GM23338 (cell line): ENCODE measurements at regions not wholly inside any gene's neighbourhood (a gene's known extent, or its start where the extent isn't known, plus 50 kb on each side); places are given as distances from the start of the nearest gene placed in this dataset.

Experiments
- ATAC-seq: fragments of 200-7000 bp; cut with Tn5 transposase; 3 replicates; pipeline ENCODE4 v1.9.1; 2020
- DNase-seq: peaks from one replicate; pipeline ENCODE4 v3.0.0-alpha.2; 2015; ENCODE audit warnings: low spot score
- H2AFZ ChIP-seq: fragments of 200-600 bp; sonication (generic); 2 replicates; pipeline ENCODE4 v1.8.0; 2016; ENCODE audit warnings: antibody characterized with exemption, mild to moderate bottlenecking, moderate library complexity
- H3F3A ChIP-seq: fragments of 200-600 bp; sonication (generic); replicated peaks from 2 replicates; pipeline ENCODE4 v1.8.0; 2017; ENCODE audit warnings: antibody characterized with exemption, mixed run types, low read depth
- H3K27ac ChIP-seq: fragments of 200-600 bp; sonication (generic); 2 replicates; pipeline ENCODE4 v1.6.1; 2016; ENCODE audit warnings: low read depth
- H3K27me3 ChIP-seq: fragments of 200-600 bp; sonication (generic); 2 replicates; pipeline ENCODE4 v1.8.0; 2016; ENCODE audit warnings: mild to moderate bottlenecking, mixed run types, moderate library complexity; ENCODE audit not compliant: insufficient read depth
- H3K36me3 ChIP-seq: fragments of 200-600 bp; sonication (generic); 2 replicates; pipeline ENCODE4 v1.8.0; 2016; ENCODE audit warnings: mild to moderate bottlenecking; ENCODE audit not compliant: insufficient read depth
- H3K4me1 ChIP-seq: fragments of 200-600 bp; sonication (generic); 2 replicates; pipeline ENCODE4 v1.8.0; 2016; ENCODE audit warnings: mild to moderate bottlenecking, moderate library complexity; ENCODE audit not compliant: insufficient read depth
- H3K4me2 ChIP-seq: fragments of 200-600 bp; sonication (generic); 2 replicates; pipeline ENCODE4 v1.7.1; 2017; ENCODE audit warnings: mixed run types
- H3K4me3 ChIP-seq: fragments of 200-600 bp; sonication (generic); 2 replicates; pipeline ENCODE4 v1.6.1; 2016; ENCODE audit warnings: mixed run types
- H3K79me2 ChIP-seq: fragments of 200-600 bp; sonication (generic); replicated peaks from 2 replicates; pipeline ENCODE4 v1.8.0; 2017; ENCODE audit warnings: mild to moderate bottlenecking; ENCODE audit not compliant: insufficient read depth
- H3K9me2 ChIP-seq: fragments of 200-600 bp; sonication (generic); 2 replicates; pipeline ENCODE4 v1.8.0; 2017; ENCODE audit not compliant: insufficient read depth
- H4K20me1 ChIP-seq: fragments of 200-600 bp; sonication (generic); replicated peaks from 2 replicates; pipeline ENCODE4 v1.8.0; 2017; ENCODE audit warnings: mild to moderate bottlenecking; ENCODE audit not compliant: insufficient read depth
- H3K27ac Mint-ChIP-seq: 2 replicates; pipeline ENCODE4 v1.8.0; 2020; ENCODE audit warnings: inconsistent platforms, mild to moderate bottlenecking, moderate library complexity, mixed read lengths
- H3K27me3 Mint-ChIP-seq: 3 replicates; pipeline ENCODE4 v1.8.0; 2022; ENCODE audit warnings: low read depth, mild to moderate bottlenecking, moderate library complexity, mixed read lengths, inconsistent platforms; ENCODE audit not compliant: insufficient read depth, poor library complexity
- H3K36me3 Mint-ChIP-seq: 3 replicates; pipeline ENCODE4 v1.8.0; 2021; ENCODE audit warnings: low read depth, mild to moderate bottlenecking, inconsistent platforms, moderate library complexity, mixed read lengths
- H3K4me1 Mint-ChIP-seq: 3 replicates; pipeline ENCODE4 v1.8.0; 2020; ENCODE audit warnings: mild to moderate bottlenecking, inconsistent platforms, mixed read lengths
- H3K4me3 Mint-ChIP-seq: 3 replicates; pipeline ENCODE4 v1.8.0; 2021; ENCODE audit warnings: moderate library complexity, mild to moderate bottlenecking, inconsistent platforms, mixed read lengths
- H3K9me3 Mint-ChIP-seq: 3 replicates; pipeline ENCODE4 v1.8.0; 2020; ENCODE audit warnings: moderate library complexity, mild to moderate bottlenecking, inconsistent platforms, mixed read lengths
- CREB1 ChIP-seq: fragments of 250-450 bp; sonication (Bioruptor Pico); IDR thresholded peaks from 2 replicates; pipeline ENCODE4 v1.5.0; 2020; ENCODE audit warnings: low read depth, mild to moderate bottlenecking, moderate library complexity
- CTCF ChIP-seq, 2 experiments: fragments of 200-600 bp in 1 of 2; sonication (generic) in 1 of 2; conservative IDR thresholded peaks; 2 replicates each; pipeline versions ENCODE4 v1.5.1 to v1.6.1; 2016 to 2017; ENCODE audit warnings: antibody characterized with exemption in 2 of 2, low read depth in 2 of 2, mild to moderate bottlenecking in 2 of 2, moderate library complexity in 1 of 2
- ETS1 ChIP-seq: IDR thresholded peaks from 2 replicates; pipeline ENCODE4 v1.6.1; 2016; ENCODE audit warnings: antibody characterized with exemption
- EZH2 ChIP-seq: fragments of 200-600 bp; sonication (generic); IDR thresholded peaks from one replicate; pipeline ENCODE4 v1.8.0; 2017; ENCODE audit warnings: antibody characterized with exemption, mild to moderate bottlenecking, low read depth; ENCODE audit not compliant: unreplicated experiment
- EZH2phosphoT487 ChIP-seq: fragments of 200-600 bp; sonication (generic); IDR thresholded peaks from one replicate; pipeline ENCODE4 v1.8.1; 2018; ENCODE audit warnings: antibody characterized with exemption; ENCODE audit not compliant: unreplicated experiment
- JUNB ChIP-seq: IDR thresholded peaks from one replicate; pipeline ENCODE4 v1.6.1; 2016; ENCODE audit warnings: antibody characterized with exemption; ENCODE audit not compliant: unreplicated experiment
- NANOG ChIP-seq: IDR thresholded peaks from 2 replicates; pipeline ENCODE4 v1.6.1; 2016; ENCODE audit warnings: antibody characterized with exemption, borderline replicate concordance
- POLR2AphosphoS5 ChIP-seq: IDR thresholded peaks from 2 replicates; pipeline ENCODE4 v1.6.1; 2016; ENCODE audit warnings: antibody characterized with exemption, low read depth
- REST ChIP-seq: IDR thresholded peaks from one replicate; pipeline ENCODE4 v1.6.1; 2018; ENCODE audit warnings: antibody characterized with exemption; ENCODE audit not compliant: unreplicated experiment
- STAT1 ChIP-seq: IDR thresholded peaks from one replicate; pipeline ENCODE4 v1.6.1; 2016; ENCODE audit warnings: antibody characterized with exemption; ENCODE audit not compliant: unreplicated experiment
- ZNF114 ChIP-seq: fragments of 250-450 bp; sonication (Bioruptor Pico); IDR thresholded peaks from 2 replicates; pipeline ENCODE4 v1.5.0; 2020; ENCODE audit warnings: mild to moderate bottlenecking, moderate library complexity
- ZNF331 ChIP-seq: fragments of 250-450 bp; sonication (Bioruptor Pico); IDR thresholded peaks from 2 replicates; pipeline ENCODE4 v1.5.0; 2020; ENCODE audit warnings: low read depth, mild to moderate bottlenecking, moderate library complexity
- ZNF462 ChIP-seq: fragments of 250-450 bp; sonication (Bioruptor Pico); IDR thresholded peaks from 2 replicates; pipeline ENCODE4 v1.5.0; 2020; ENCODE audit warnings: mild to moderate bottlenecking, moderate library complexity

- H3K27ac Mint-ChIP-seq, result no peak overlapping the region
- DNase-seq, result no peak
- Histone ChIP-seq H3K9me2 (0 out of 2 replicates have a peak, but pooled peaks cover 2% of the 10 kb centered on the region), H3F3A (no peaks in the 10 kb centered on the region), H3K4me1 (no peaks in the 10 kb centered on the region), H3K79me2 (no peaks in the 10 kb centered on the region), H3K4me2 (no peak overlapping the region), H3K27ac (no peak overlapping the region), H4K20me1 (no peaks in the 10 kb centered on the region), H2AFZ (no peak overlapping the region), H3K4me3 (no peak overlapping the region), H3K36me3 (peaks cover 11% of the 10 kb centered on the region; the same call in 1 of the 2 replicates), H3K27me3 (no peaks in the 10 kb centered on the region)
- no peak overlapping the region for H3K4me3 Mint-ChIP-seq
- H3K36me3 Mint-ChIP-seq, result peaks cover 29% of the 10 kb centered on the region
- TF ChIP-seq ETS1, result no peak
- no peak for TF ChIP-seq NANOG
- no peak for TF ChIP-seq STAT1
- TF ChIP-seq CTCF (conservative IDR thresholded peaks at IDR 0.05; ENCODE audit: low read depth in 2 of 2), result no peak
- TF ChIP-seq EZH2, result no peak
- TF ChIP-seq POLR2AphosphoS5, result no peak
- no peak for TF ChIP-seq EZH2phosphoT487
- no peak for TF ChIP-seq ZNF462 (CRISPR knock-in tag)
- TF ChIP-seq CREB1 (CRISPR knock-in tag), result no peak
- no peak for TF ChIP-seq REST
- no peak for TF ChIP-seq ZNF331 (CRISPR knock-in tag)
- no peak for TF ChIP-seq JUNB
- TF ChIP-seq ZNF114 (CRISPR knock-in tag), result no peak
- H3K9me3 Mint-ChIP-seq, result peaks cover 70% of the 10 kb centered on the region
- H3K27me3 Mint-ChIP-seq, result peaks cover 2% of the 10 kb centered on the region
- ATAC-seq, result no peak
- H3K4me1 Mint-ChIP-seq, result no peaks in the 10 kb centered on the region; the same call in 1 of the 3 replicates
Observed at GRCh38 chr15:44879066-44879465, 77.4 kb upstream of the TERB2 start.
